GM12878 (cell line): ENCODE measurements at regions not wholly inside any gene's neighbourhood (a gene's known extent, or its start where the extent isn't known, plus 50 kb on each side); places are given as distances from the start of the nearest gene placed in this dataset.

Experiments
- ATAC-seq: fragments of 200-7000 bp; cut with Tn5 transposase; 3 replicates; pipeline ENCODE4 v1.9.1; 2020; ENCODE audit warnings: mild to moderate bottlenecking, moderate library complexity
- BruUV-seq: library from RNA; stranded (reverse); fragments of 400-500 nt; replicated peaks from 2 replicates; lab custom pipeline; 2021; lab: Mats Ljungman, UMichigan
- CTCF ChIA-PET: fragments of 300-600 bp; sonication (Branson Sonifier 250); formaldehyde crosslinking; extraction: SDS; loops from one replicate; lab custom pipeline; 2021; ENCODE audit warnings: inconsistent platforms; lab: Yijun Ruan, JAX
- POLR2A ChIA-PET: fragments of 350-600 bp; formaldehyde crosslinking; extraction: SDS; loops from one replicate; lab custom pipeline; 2021; ENCODE audit warnings: inconsistent platforms; lab: Charles Lee
- RAD21 ChIA-PET: fragments of 300-600 bp; sonication (Branson Sonifier 250); formaldehyde crosslinking; loops from one replicate; lab custom pipeline; 2023; ENCODE audit warnings: antibody characterized with exemption; ENCODE audit not compliant: unreplicated experiment; lab: Charles Lee
- SMC1A ChIA-PET: fragments of 300-600 bp; sonication (Branson Sonifier 250); formaldehyde crosslinking; loops from one replicate; lab custom pipeline; 2023; ENCODE audit not compliant: unreplicated experiment, uncharacterized antibody; lab: Charles Lee
- DNase-seq: peaks from one replicate; pipeline ENCODE4 v3.0.0-alpha.2; 2011; ENCODE audit warnings: low read depth, low spot score
- FAIRE-seq: peaks from 3 replicates; lab custom pipeline; 2011; peaks lifted over from hg19 to GRCh38; lab: Jason Lieb, UNC
- H2AFZ ChIP-seq: 2 replicates; pipeline ENCODE4 v1.6.0; 2011; ENCODE audit warnings: low read depth, low read length, control low read depth; ENCODE audit not compliant: control insufficient read depth
- H3K27ac ChIP-seq: 2 replicates; pipeline ENCODE4 v1.5.1; 2011; ENCODE audit warnings: control low read depth; ENCODE audit not compliant: control insufficient read depth, insufficient read depth
- H3K27me3 ChIP-seq, 2 experiments: replicated peaks in 1 of 2; 2 replicates each; pipeline versions ENCODE4 v1.6.0 to v1.6.1; 2011; ENCODE audit warnings: low read length in 1 of 2; ENCODE audit not compliant: control insufficient read depth in 2 of 2, insufficient read depth in 2 of 2
- H3K36me3 ChIP-seq, 2 experiments: 2 replicates each; pipeline ENCODE4 v1.5.1; 2011; ENCODE audit warnings: low read length in 1 of 2; ENCODE audit not compliant: control insufficient read depth in 2 of 2, insufficient read depth in 2 of 2
- H3K4me1 ChIP-seq: 2 replicates; pipeline ENCODE4 v1.6.1; 2011; ENCODE audit warnings: mild to moderate bottlenecking, low read length, moderate library complexity, mixed read lengths; ENCODE audit not compliant: control insufficient read depth, insufficient read depth
- H3K4me2 ChIP-seq: 2 replicates; pipeline ENCODE4 v1.6.0; 2011; ENCODE audit warnings: control low read depth; ENCODE audit not compliant: control insufficient read depth, insufficient read depth
- H3K4me3 ChIP-seq: fragments of 200-600 bp; sonication (generic); 2 replicates; pipeline ENCODE4 v1.5.1; 2016
- H3K79me2 ChIP-seq: 2 replicates; pipeline ENCODE4 v1.6.0; 2011; ENCODE audit warnings: low read length; ENCODE audit not compliant: control insufficient read depth, insufficient read depth
- H3K9ac ChIP-seq: 2 replicates; pipeline ENCODE4 v1.8.0; 2011; ENCODE audit warnings: low read length, control low read depth, mixed read lengths; ENCODE audit not compliant: control insufficient read depth, insufficient read depth
- H3K9me3 ChIP-seq: replicated peaks from 3 replicates; pipeline ENCODE4 v1.5.1; 2011; ENCODE audit warnings: mild to moderate bottlenecking, low read length; ENCODE audit not compliant: control insufficient read depth, insufficient read depth
- H4K20me1 ChIP-seq: 2 replicates; pipeline ENCODE4 v1.6.0; 2011; ENCODE audit not compliant: control insufficient read depth, insufficient read depth
- BCL11A ChIP-seq: IDR thresholded peaks from 2 replicates; pipeline ENCODE4 v1.6.1; 2011; ENCODE audit warnings: low read depth, low read length
- BHLHE40 ChIP-seq, 2 experiments: fragments of 450-650 bp in 1 of 2; IDR thresholded peaks; 2 replicates each; pipeline ENCODE4 v1.6.1; 2011 to 2017; ENCODE audit warnings: low read depth in 2 of 2, borderline replicate concordance in 1 of 2, improper control_type of control experiment in 1 of 2, low read length in 1 of 2, mild to moderate bottlenecking in 1 of 2
- BRCA1 ChIP-seq: IDR thresholded peaks from 2 replicates; pipeline ENCODE4 v1.6.1; 2011; ENCODE audit warnings: low read depth, low read length, improper control_type of control experiment
- GATAD2B ChIP-seq: fragments of 450-650 bp; conservative IDR thresholded peaks from 2 replicates; pipeline ENCODE4 v1.6.1; 2017; ENCODE audit warnings: low read depth, mild to moderate bottlenecking, moderate library complexity
- KLF5 ChIP-seq: fragments of 450-650 bp; IDR thresholded peaks from 2 replicates; pipeline ENCODE4 v1.6.1; 2014; ENCODE audit warnings: mild to moderate bottlenecking; ENCODE audit not compliant: partially characterized antibody
- MTA3 ChIP-seq: IDR thresholded peaks from 2 replicates; pipeline ENCODE4 v1.6.1; 2012; ENCODE audit warnings: low read length, inconsistent platforms, borderline replicate concordance
- NR2C2 ChIP-seq: IDR thresholded peaks from 2 replicates; pipeline ENCODE4 v1.6.1; 2011; ENCODE audit warnings: borderline replicate concordance, low read depth; ENCODE audit not compliant: control insufficient read depth, insufficient read length
- SRF ChIP-seq, 2 experiments: IDR thresholded peaks; 2 replicates each; pipeline ENCODE4 v1.6.1; 2011; ENCODE audit warnings: low read depth in 2 of 2, low read length in 2 of 2, mild to moderate bottlenecking in 1 of 2, moderate library complexity in 1 of 2
- TCF7 ChIP-seq: IDR thresholded peaks from 2 replicates; pipeline ENCODE4 v1.6.1; 2014; ENCODE audit warnings: antibody characterized with exemption, borderline replicate concordance
- WGBS: methylation state at CpG from one replicate; pipeline ENCODE4 v1.1.6; 2016; ENCODE audit warnings: low lambda C conversion rate; ENCODE audit not compliant: insufficient replicate concordance, insufficient coverage; ENCODE audit errors: missing lambda C conversion rate; 5-methylcytosine and 5-hydroxymethylcytosine counted together
- in situ Hi-C: fragments of 300-500 bp; cut with MboI; formaldehyde crosslinking; loops from 9 replicates; pipeline ENCODE4 v1.14.3; 2018; ENCODE audit warnings: mixed read lengths
- intact Hi-C: fragments of 100-400 bp; cut with micrococcal nuclease; formaldehyde crosslinking; loops from one replicate; pipeline ENCODE4 v1.14.2; 2022; ENCODE audit not compliant: unreplicated experiment
- TF ChIP-seq, protein P1 (sequence below): IDR thresholded peaks from 2 replicates; pipeline ENCODE4 v1.6.1; 2011; ENCODE audit warnings: low read depth, mild to moderate bottlenecking, low read length, moderate library complexity, borderline replicate concordance; ENCODE audit errors: extremely low read depth
- TF ChIP-seq, protein P2 (sequence below): fragments of 450-650 bp; conservative IDR thresholded peaks from 2 replicates; pipeline ENCODE4 v1.6.1; 2017; ENCODE audit warnings: mild to moderate bottlenecking, moderate library complexity
- TF ChIP-seq, protein P3 (sequence below): fragments of 450-650 bp; IDR thresholded peaks from 2 replicates; pipeline ENCODE4 v1.6.1; 2016; ENCODE audit warnings: mild to moderate bottlenecking
- TF ChIP-seq, protein P4 (sequence below): fragments of 450-650 bp; IDR thresholded peaks from 2 replicates; pipeline ENCODE4 v1.6.1; 2017; ENCODE audit warnings: mild to moderate bottlenecking
- TF ChIP-seq, protein P5 (sequence below): fragments of 450-650 bp; formaldehyde crosslinking; IDR thresholded peaks from 2 replicates; pipeline ENCODE4 v1.4.0; 2020; ENCODE audit warnings: mild to moderate bottlenecking, moderate library complexity
- TF ChIP-seq, protein P6 (sequence below): fragments of 450-650 bp; IDR thresholded peaks from 2 replicates; pipeline ENCODE4 v1.6.1; 2014; ENCODE audit warnings: mild to moderate bottlenecking

DNA sequence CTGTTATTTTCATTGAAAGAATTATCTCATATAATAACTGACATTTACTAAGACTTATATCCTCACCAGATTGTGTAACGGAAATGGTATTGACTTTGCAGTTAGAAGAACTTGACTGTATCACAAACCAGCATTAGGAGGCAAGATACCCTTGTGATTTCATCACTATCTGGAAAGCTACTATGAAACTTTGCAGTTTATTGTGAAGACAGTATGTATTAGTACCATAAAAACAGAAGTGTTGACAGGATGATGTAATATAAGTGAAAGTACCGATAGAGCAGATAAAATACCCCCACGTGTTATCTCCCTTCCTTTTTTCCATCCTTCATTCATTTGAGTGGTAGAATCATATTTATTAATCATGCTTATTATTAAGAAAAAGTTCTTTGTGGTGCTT lies 365.7 kb upstream of the KLHL1 start:
- ATAC-seq = peak; percentile 21; the same call in 1 of the 3 replicates
- in situ Hi-C loops (no loop called here), intact Hi-C loops (no loop called here)
- Histone ChIP-seq H3K4me1 (no peaks in the 10 kb centered on the region), H3K9me3 (no peaks in the 10 kb centered on the region), H2AFZ (no peak overlapping the region), H3K36me3 (no peaks in the 10 kb centered on the region), H3K4me3 (no peak overlapping the region), H3K4me2 (no peak overlapping the region), H3K9ac (no peak overlapping the region), H3K79me2 (no peaks in the 10 kb centered on the region), H4K20me1 (no peaks in the 10 kb centered on the region), H3K27me3 (no peaks in the 10 kb centered on the region), H3K27ac (no peak overlapping the region)
- RAD21 ChIA-PET = no interaction called here
- TF ChIP-seq MTA3 (no peak), BCL11A (no peak), BRCA1 (no peak), KLF5 (no peak), BHLHE40 (IDR thresholded peaks at IDR 0.05; ENCODE audit: borderline replicate concordance in 1 of 2, low read depth in 2 of 2, low read length in 1 of 2) (no peak), TCF7 (no peak), SRF (IDR thresholded peaks at IDR 0.05; ENCODE audit: low read depth in 2 of 2, low read length in 2 of 2) (no peak), GATAD2B (no peak), NR2C2 (no peak)
- TF ChIP-seq, protein P1, sequence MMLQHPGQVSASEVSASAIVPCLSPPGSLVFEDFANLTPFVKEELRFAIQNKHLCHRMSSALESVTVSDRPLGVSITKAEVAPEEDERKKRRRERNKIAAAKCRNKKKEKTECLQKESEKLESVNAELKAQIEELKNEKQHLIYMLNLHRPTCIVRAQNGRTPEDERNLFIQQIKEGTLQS = no peak
- TF ChIP-seq, protein P2, sequence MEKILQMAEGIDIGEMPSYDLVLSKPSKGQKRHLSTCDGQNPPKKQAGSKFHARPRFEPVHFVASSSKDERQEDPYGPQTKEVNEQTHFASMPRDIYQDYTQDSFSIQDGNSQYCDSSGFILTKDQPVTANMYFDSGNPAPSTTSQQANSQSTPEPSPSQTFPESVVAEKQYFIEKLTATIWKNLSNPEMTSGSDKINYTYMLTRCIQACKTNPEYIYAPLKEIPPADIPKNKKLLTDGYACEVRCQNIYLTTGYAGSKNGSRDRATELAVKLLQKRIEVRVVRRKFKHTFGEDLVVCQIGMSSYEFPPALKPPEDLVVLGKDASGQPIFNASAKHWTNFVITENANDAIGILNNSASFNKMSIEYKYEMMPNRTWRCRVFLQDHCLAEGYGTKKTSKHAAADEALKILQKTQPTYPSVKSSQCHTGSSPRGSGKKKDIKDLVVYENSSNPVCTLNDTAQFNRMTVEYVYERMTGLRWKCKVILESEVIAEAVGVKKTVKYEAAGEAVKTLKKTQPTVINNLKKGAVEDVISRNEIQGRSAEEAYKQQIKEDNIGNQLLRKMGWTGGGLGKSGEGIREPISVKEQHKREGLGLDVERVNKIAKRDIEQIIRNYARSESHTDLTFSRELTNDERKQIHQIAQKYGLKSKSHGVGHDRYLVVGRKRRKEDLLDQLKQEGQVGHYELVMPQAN = no peak
- TF ChIP-seq, protein P3, sequence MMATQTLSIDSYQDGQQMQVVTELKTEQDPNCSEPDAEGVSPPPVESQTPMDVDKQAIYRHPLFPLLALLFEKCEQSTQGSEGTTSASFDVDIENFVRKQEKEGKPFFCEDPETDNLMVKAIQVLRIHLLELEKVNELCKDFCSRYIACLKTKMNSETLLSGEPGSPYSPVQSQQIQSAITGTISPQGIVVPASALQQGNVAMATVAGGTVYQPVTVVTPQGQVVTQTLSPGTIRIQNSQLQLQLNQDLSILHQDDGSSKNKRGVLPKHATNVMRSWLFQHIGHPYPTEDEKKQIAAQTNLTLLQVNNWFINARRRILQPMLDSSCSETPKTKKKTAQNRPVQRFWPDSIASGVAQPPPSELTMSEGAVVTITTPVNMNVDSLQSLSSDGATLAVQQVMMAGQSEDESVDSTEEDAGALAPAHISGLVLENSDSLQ = no peak
- TF ChIP-seq, protein P4, sequence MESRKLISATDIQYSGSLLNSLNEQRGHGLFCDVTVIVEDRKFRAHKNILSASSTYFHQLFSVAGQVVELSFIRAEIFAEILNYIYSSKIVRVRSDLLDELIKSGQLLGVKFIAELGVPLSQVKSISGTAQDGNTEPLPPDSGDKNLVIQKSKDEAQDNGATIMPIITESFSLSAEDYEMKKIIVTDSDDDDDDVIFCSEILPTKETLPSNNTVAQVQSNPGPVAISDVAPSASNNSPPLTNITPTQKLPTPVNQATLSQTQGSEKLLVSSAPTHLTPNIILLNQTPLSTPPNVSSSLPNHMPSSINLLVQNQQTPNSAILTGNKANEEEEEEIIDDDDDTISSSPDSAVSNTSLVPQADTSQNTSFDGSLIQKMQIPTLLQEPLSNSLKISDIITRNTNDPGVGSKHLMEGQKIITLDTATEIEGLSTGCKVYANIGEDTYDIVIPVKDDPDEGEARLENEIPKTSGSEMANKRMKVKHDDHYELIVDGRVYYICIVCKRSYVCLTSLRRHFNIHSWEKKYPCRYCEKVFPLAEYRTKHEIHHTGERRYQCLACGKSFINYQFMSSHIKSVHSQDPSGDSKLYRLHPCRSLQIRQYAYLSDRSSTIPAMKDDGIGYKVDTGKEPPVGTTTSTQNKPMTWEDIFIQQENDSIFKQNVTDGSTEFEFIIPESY = no peak
- TF ChIP-seq, protein P5, sequence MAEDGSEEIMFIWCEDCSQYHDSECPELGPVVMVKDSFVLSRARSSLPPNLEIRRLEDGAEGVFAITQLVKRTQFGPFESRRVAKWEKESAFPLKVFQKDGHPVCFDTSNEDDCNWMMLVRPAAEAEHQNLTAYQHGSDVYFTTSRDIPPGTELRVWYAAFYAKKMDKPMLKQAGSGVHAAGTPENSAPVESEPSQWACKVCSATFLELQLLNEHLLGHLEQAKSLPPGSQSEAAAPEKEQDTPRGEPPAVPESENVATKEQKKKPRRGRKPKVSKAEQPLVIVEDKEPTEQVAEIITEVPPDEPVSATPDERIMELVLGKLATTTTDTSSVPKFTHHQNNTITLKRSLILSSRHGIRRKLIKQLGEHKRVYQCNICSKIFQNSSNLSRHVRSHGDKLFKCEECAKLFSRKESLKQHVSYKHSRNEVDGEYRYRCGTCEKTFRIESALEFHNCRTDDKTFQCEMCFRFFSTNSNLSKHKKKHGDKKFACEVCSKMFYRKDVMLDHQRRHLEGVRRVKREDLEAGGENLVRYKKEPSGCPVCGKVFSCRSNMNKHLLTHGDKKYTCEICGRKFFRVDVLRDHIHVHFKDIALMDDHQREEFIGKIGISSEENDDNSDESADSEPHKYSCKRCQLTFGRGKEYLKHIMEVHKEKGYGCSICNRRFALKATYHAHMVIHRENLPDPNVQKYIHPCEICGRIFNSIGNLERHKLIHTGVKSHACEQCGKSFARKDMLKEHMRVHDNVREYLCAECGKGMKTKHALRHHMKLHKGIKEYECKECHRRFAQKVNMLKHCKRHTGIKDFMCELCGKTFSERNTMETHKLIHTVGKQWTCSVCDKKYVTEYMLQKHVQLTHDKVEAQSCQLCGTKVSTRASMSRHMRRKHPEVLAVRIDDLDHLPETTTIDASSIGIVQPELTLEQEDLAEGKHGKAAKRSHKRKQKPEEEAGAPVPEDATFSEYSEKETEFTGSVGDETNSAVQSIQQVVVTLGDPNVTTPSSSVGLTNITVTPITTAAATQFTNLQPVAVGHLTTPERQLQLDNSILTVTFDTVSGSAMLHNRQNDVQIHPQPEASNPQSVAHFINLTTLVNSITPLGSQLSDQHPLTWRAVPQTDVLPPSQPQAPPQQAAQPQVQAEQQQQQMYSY = no peak
- TF ChIP-seq, protein P6, sequence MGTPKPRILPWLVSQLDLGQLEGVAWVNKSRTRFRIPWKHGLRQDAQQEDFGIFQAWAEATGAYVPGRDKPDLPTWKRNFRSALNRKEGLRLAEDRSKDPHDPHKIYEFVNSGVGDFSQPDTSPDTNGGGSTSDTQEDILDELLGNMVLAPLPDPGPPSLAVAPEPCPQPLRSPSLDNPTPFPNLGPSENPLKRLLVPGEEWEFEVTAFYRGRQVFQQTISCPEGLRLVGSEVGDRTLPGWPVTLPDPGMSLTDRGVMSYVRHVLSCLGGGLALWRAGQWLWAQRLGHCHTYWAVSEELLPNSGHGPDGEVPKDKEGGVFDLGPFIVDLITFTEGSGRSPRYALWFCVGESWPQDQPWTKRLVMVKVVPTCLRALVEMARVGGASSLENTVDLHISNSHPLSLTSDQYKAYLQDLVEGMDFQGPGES = no peak
- SMC1A ChIA-PET = no interaction called here
- no peak for DNase-seq
- WGBS = 22% methylated on average over 3 of the region's 3 CpGs
- POLR2A ChIA-PET = no interaction called here
- no TSS peak for BruUV-seq
- FAIRE-seq = no peak
- CTCF ChIA-PET = no interaction called here
